Ishikawa (cell line): ENCODE measurements at regions not wholly inside any gene's neighbourhood (a gene's known extent, or its start where the extent isn't known, plus 50 kb on each side); places are given as distances from the start of the nearest gene placed in this dataset.

Experiments used
- CEBPB ChIP-seq: IDR thresholded peaks from 2 replicates; pipeline ENCODE4 v1.6.1; 2012
- CREB1 ChIP-seq: IDR thresholded peaks from 2 replicates; pipeline ENCODE4 v1.6.1; 2012; ENCODE audit warnings: low read depth
- EGR1 ChIP-seq: IDR thresholded peaks from 2 replicates; pipeline ENCODE4 v1.6.1; 2012
- EP300 ChIP-seq: IDR thresholded peaks from 2 replicates; pipeline ENCODE4 v1.6.1; 2012; ENCODE audit warnings: borderline replicate concordance
- FOXM1 ChIP-seq: IDR thresholded peaks from 2 replicates; pipeline ENCODE4 v1.6.1; 2012; ENCODE audit warnings: low read depth, borderline replicate concordance
- NFIC ChIP-seq: IDR thresholded peaks from 2 replicates; pipeline ENCODE4 v1.6.1; 2012
- RAD21 ChIP-seq: IDR thresholded peaks from 2 replicates; pipeline ENCODE4 v1.6.1; 2012; ENCODE audit warnings: low read depth
- REST ChIP-seq: IDR thresholded peaks from 2 replicates; pipeline ENCODE4 v1.6.1; 2012; ENCODE audit warnings: low read depth, mild to moderate bottlenecking
- TAF1 ChIP-seq: IDR thresholded peaks from 2 replicates; pipeline ENCODE4 v1.6.1; 2012; ENCODE audit warnings: low read depth, mild to moderate bottlenecking
- TCF12 ChIP-seq: IDR thresholded peaks from 2 replicates; pipeline ENCODE4 v1.6.1; 2012; ENCODE audit warnings: low read depth
- TEAD4 ChIP-seq: IDR thresholded peaks from 2 replicates; pipeline ENCODE4 v1.6.1; 2012
- YY1 ChIP-seq: IDR thresholded peaks from 2 replicates; pipeline ENCODE4 v1.6.1; 2012; ENCODE audit warnings: low read depth
- ZBTB7A ChIP-seq: IDR thresholded peaks from 2 replicates; pipeline ENCODE4 v1.6.1; 2012; ENCODE audit warnings: low read depth
- TF ChIP-seq, protein P1 (sequence below): IDR thresholded peaks from 2 replicates; pipeline ENCODE4 v1.6.1; 2012
- TF ChIP-seq, protein P2 (sequence below): IDR thresholded peaks from 2 replicates; pipeline ENCODE4 v1.6.1; 2012

DNA sequence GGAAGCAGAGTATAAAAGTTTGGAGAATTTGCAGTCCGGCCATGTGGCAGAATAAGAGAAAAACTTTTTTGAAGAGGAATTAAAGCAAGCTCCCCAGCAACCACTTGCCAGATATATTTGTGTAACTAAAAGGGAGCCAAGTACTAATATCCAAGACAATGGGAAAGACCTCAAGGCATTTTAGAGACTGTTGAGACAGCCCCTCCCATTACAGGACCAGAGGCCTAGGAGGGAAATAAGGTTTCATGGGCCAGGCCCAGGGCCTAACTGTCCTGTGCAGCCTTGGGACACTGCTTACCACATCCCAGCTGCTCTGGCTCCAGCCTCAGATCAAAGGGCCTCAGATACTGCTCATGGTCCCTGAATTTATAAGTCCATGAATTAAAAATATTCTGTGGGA, 659.4 kb downstream of the PCDH19 start:
- no peak for TF ChIP-seq TEAD4
- no peak for TF ChIP-seq FOXM1
- TF ChIP-seq, protein P1, sequence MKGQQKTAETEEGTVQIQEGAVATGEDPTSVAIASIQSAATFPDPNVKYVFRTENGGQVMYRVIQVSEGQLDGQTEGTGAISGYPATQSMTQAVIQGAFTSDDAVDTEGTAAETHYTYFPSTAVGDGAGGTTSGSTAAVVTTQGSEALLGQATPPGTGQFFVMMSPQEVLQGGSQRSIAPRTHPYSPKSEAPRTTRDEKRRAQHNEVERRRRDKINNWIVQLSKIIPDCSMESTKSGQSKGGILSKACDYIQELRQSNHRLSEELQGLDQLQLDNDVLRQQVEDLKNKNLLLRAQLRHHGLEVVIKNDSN: no peak
- no peak for TF ChIP-seq RAD21
- no peak for TF ChIP-seq YY1
- no peak for TF ChIP-seq TCF12
- no peak for TF ChIP-seq TAF1
- TF ChIP-seq CREB1: no peak
- TF ChIP-seq EP300: no peak
- no peak for TF ChIP-seq CEBPB
- TF ChIP-seq ZBTB7A: no peak
- TF ChIP-seq REST: no peak

DNA sequence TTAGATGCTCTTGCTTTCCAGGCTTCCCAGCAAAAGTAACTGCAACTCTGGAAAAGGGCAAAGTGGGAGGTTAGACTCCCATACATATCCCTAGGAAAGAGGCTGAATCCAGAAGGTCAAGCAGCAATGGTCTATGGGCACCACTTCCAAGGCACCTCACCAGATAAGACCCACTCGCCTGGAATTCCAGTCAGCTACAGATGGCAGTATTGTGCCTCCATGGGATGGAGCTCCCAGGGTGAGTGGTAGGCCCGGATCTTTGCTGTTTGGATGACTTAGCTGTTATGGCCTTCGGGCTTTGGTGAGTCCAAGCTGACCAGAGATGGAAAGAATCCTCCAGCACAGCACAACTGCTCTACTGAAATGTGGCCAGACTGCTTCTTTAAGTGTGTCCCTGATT, 688.0 kb downstream of the PCDH19 start:
- TF ChIP-seq ZBTB7A (no peak), TCF12 (no peak), EGR1 (no peak), REST (no peak), TAF1 (no peak), FOXM1 (no peak), NFIC (no peak), TEAD4 (no peak), CREB1 (no peak), CEBPB (no peak), YY1 (no peak), EP300 (no peak), RAD21 (no peak)
- TF ChIP-seq, protein P2, sequence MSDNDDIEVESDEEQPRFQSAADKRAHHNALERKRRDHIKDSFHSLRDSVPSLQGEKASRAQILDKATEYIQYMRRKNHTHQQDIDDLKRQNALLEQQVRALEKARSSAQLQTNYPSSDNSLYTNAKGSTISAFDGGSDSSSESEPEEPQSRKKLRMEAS: no peak
- TF ChIP-seq, protein P1: no peak

- no peak for TF ChIP-seq EGR1
- no peak for TF ChIP-seq TCF12
- TF ChIP-seq TEAD4: no peak
- no peak for TF ChIP-seq TAF1
- TF ChIP-seq NFIC: no peak
- TF ChIP-seq ZBTB7A: no peak
- TF ChIP-seq FOXM1: no peak
- TF ChIP-seq, protein P2: no peak
- TF ChIP-seq CREB1: no peak
- TF ChIP-seq REST: no peak
- no peak for TF ChIP-seq CEBPB
- TF ChIP-seq RAD21: no peak
- no peak for TF ChIP-seq EP300
Observed at GRCh38 chrX:99719140-99719539, 690.9 kb downstream of the PCDH19 start.

- TF ChIP-seq TAF1: no peak
- TF ChIP-seq TEAD4: no peak
- TF ChIP-seq EGR1: no peak
- no peak for TF ChIP-seq REST
- no peak for TF ChIP-seq CEBPB
- TF ChIP-seq, protein P1: no peak
- TF ChIP-seq YY1: no peak
- no peak for TF ChIP-seq TCF12
- TF ChIP-seq FOXM1: no peak
- TF ChIP-seq, protein P2: no peak
- TF ChIP-seq ZBTB7A: no peak
Observed at GRCh38 chrX:99717716-99718115, 692.4 kb downstream of the PCDH19 start.
